ENCODE measurements at regions not wholly inside any gene's neighbourhood (a gene's known extent, or its start where the extent isn't known, plus 50 kb on each side); places are given as distances from the start of the nearest gene placed in this dataset.

DNA sequence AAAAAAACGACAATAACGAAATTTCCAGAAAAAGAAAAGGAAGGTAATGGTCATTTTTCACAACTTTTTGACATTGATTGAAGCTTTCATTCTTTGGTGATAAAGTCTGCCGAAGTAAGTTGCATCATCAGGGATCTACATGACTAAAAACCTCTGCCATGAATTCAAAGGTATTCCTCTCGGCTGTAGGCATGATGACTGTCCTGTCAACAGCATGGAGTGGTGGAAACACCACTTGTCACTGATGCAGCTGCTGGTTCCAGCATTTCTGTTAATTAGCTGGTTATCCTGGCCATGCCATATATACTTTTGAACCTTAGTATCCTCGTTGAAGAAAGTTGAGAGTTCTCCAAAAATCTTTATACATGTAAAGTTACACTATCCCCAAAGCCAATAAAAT lies 859.0 kb upstream of the ARPP21 start:
- TF ChIP-seq POLR2A (IDR thresholded peaks at IDR 0.05; ENCODE audit: low read depth, low read length) = no peak
- no peak for TF ChIP-seq TAF1 (IDR thresholded peaks at IDR 0.05; ENCODE audit: low read depth, low read length)
- no peak for TF ChIP-seq PAX5 (IDR thresholded peaks at IDR 0.05; ENCODE audit: insufficient read depth, low read length, severe bottlenecking)
- TF ChIP-seq SPI1 (IDR thresholded peaks at IDR 0.05; ENCODE audit: low read depth, low read length) = no peak
- no peak for TF ChIP-seq POLR2AphosphoS5 (IDR thresholded peaks at IDR 0.05; ENCODE audit: low read depth, low read length)
- no peak for TF ChIP-seq POU2F2 (IDR thresholded peaks at IDR 0.05; ENCODE audit: low read depth, low read length)
- no peak for DNase-seq (ENCODE audit: insufficient read length, low spot score)
- FAIRE-seq = no peak

DNA sequence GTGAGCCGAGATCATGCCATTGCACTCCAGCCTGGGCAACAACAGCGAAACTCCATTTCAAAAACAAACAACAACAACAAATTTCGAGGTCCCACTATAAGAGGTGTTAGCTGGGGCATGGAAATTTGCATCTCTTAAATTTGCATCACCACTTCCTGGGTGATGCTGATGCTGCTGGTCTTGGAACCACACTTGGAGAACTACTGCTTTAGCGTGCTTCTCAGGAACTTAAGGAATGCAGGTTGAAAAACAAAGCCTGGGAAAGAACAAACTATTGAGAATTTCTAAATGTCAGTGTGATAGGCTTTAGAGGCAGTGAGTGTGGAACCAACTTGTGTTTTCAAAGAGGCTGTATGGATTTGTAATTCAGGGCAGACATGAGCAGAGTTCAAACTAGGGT lies 858.4 kb upstream of the ARPP21 start:
- no peak for FAIRE-seq
- no peak for TF ChIP-seq POLR2AphosphoS5 (IDR thresholded peaks at IDR 0.05; ENCODE audit: low read depth, low read length)
- TF ChIP-seq TAF1 (IDR thresholded peaks at IDR 0.05; ENCODE audit: low read depth, low read length) = no peak
- no peak for TF ChIP-seq POU2F2 (IDR thresholded peaks at IDR 0.05; ENCODE audit: low read depth, low read length)
- no peak for TF ChIP-seq PAX5 (IDR thresholded peaks at IDR 0.05; ENCODE audit: insufficient read depth, low read length, severe bottlenecking)
- TF ChIP-seq SPI1 (IDR thresholded peaks at IDR 0.05; ENCODE audit: low read depth, low read length) = no peak
- no peak for TF ChIP-seq POLR2A (IDR thresholded peaks at IDR 0.05; ENCODE audit: low read depth, low read length)
- no peak for DNase-seq (ENCODE audit: insufficient read length, low spot score)

DNA sequence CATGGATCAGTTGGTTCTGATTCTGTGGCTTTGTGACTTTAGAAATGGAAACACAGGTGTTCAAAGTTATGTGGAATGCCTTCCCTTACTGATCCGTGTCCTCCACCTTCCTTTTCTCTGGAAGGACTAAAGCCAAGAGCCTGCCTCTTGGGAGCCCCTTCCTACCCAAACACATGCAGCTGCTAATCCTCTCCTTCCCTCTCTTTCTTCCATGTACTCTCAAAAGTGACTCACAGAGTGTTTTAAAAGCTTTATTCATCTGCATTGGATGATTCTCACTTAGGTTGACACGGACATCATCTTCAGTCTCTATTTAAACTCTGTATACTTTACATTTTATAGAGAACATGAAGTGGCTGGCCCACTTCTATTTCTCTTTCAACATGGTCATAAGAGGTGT lies 856.5 kb upstream of the ARPP21 start:
- no peak for DNase-seq (ENCODE audit: insufficient read length, low spot score)
- FAIRE-seq = no peak
- no peak for TF ChIP-seq POLR2AphosphoS5 (IDR thresholded peaks at IDR 0.05; ENCODE audit: low read depth, low read length)
- TF ChIP-seq POLR2A (IDR thresholded peaks at IDR 0.05; ENCODE audit: low read depth, low read length) = no peak
- TF ChIP-seq POU2F2 (IDR thresholded peaks at IDR 0.05; ENCODE audit: low read depth, low read length) = no peak
- no peak for TF ChIP-seq PAX5 (IDR thresholded peaks at IDR 0.05; ENCODE audit: insufficient read depth, low read length, severe bottlenecking)
- TF ChIP-seq SPI1 (IDR thresholded peaks at IDR 0.05; ENCODE audit: low read depth, low read length) = no peak
- TF ChIP-seq TAF1 (IDR thresholded peaks at IDR 0.05; ENCODE audit: low read depth, low read length) = no peak

DNA sequence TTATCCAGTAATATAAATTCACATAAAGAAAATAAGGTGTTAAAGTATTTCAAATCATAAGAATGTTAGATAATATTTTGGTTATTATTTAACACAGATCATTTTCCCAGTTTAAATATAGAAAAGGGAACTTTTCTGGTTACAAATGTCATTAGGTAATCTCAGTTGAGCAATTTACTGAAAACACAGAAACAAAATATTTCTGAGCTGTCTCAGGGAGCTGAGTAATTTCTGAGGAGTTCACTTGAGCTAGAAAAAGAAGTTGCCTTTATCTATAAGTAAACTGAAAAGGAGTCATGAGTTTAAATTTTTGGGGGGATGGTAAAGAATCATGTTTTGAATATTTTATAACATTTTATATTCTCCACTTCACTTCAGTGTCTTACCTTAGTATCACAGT lies 855.4 kb upstream of the ARPP21 start:
- DNase-seq (ENCODE audit: insufficient read length, low spot score) (no peak), FAIRE-seq (no peak)
- TF ChIP-seq SPI1 (IDR thresholded peaks at IDR 0.05; ENCODE audit: low read depth, low read length) (no peak), PAX5 (IDR thresholded peaks at IDR 0.05; ENCODE audit: insufficient read depth, low read length, severe bottlenecking) (no peak), POLR2A (IDR thresholded peaks at IDR 0.05; ENCODE audit: low read depth, low read length) (no peak), POLR2AphosphoS5 (IDR thresholded peaks at IDR 0.05; ENCODE audit: low read depth, low read length) (no peak), POU2F2 (IDR thresholded peaks at IDR 0.05; ENCODE audit: low read depth, low read length) (no peak), TAF1 (IDR thresholded peaks at IDR 0.05; ENCODE audit: low read depth, low read length) (no peak)

DNA sequence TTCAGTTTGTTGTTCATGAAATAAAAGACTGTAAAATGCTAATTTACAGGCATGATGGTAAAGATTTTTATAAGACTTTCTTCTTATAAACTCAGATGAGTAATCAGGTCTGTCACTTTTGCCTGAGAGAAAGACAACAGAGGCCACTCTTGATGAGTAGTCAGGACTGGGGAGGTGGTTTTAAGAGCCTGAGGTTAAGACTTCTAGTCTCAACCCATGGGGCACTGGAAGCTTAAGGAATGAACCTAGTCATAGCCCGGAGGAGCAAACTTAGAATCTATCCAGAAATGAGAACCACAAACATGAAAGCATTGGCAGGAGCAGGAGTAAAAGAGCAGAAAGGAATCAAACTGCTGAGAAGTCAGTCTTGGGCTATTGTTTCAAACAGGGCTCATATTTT lies 846.3 kb upstream of the ARPP21 start:
- FAIRE-seq (no peak), DNase-seq (ENCODE audit: insufficient read length, low spot score) (no peak)
- TF ChIP-seq POLR2AphosphoS5 (IDR thresholded peaks at IDR 0.05; ENCODE audit: low read depth, low read length) (no peak), POU2F2 (IDR thresholded peaks at IDR 0.05; ENCODE audit: low read depth, low read length) (no peak), SPI1 (IDR thresholded peaks at IDR 0.05; ENCODE audit: low read depth, low read length) (no peak), POLR2A (IDR thresholded peaks at IDR 0.05; ENCODE audit: low read depth, low read length) (no peak), TAF1 (IDR thresholded peaks at IDR 0.05; ENCODE audit: low read depth, low read length) (no peak), PAX5 (IDR thresholded peaks at IDR 0.05; ENCODE audit: insufficient read depth, low read length, severe bottlenecking) (no peak)

DNA sequence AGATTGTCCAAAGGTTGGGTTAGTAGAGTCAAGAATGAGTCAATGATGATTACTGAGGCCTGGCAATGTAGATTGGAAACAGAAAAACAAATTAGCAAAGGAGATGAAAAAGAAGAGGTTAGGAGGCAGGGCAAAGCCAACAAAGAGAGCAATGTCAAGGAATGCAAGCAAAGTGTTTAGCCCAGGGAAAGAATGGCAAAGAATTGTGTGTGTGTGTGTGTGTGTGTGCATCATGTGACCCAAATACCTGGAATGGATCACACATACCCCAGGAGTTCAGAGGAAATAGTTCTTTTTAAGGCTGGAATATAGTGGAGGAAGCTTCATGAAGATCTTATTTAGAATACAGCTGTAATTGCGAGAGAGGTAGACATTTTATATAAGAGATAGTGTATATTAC lies 831.7 kb upstream of the ARPP21 start:
- TF ChIP-seq POLR2A (IDR thresholded peaks at IDR 0.05; ENCODE audit: low read depth, low read length) (no peak), POU2F2 (IDR thresholded peaks at IDR 0.05; ENCODE audit: low read depth, low read length) (no peak), TAF1 (IDR thresholded peaks at IDR 0.05; ENCODE audit: low read depth, low read length) (no peak)
- FAIRE-seq (no peak), DNase-seq (ENCODE audit: insufficient read length, low spot score) (no peak)

DNA sequence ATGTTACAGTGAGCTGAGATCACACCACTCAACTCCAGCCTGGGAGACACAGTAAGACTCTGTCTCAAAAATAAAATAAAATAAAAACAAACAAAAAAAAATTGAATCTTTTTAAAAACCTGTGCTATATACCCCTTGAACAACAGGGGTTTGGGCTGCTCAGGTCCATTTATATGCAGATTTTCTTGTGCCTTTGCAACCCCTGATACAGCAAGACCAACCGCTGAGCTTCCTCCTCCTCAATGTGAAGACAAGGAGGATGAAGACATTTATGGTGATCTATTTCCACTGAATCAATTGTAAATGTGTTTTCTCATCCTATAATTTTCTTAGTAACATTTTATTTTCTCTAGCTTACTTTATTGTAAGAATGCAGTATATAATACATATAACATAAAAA lies 831.0 kb upstream of the ARPP21 start:
- DNase-seq (ENCODE audit: insufficient read length, low spot score) (no peak), FAIRE-seq (no peak)
- TF ChIP-seq PAX5 (IDR thresholded peaks at IDR 0.05; ENCODE audit: insufficient read depth, low read length, severe bottlenecking) = no peak

DNA sequence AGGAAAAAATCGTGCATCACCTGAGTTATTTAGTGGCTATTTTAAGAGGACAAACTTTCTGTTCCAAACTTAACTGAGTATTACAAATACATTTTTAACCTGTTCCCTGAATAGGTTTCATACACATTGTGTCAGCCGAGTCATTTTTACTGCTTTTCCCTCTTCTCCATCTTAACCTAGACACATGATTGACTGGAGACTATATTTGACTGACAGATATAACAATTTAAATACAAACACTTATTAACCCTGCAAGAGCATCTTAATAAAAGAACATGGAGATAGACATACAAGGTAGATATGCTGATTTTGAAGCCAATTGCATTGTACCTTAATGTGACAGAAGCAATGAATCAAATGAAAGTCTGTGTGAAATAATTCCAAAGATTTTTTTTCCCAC lies 810.5 kb upstream of the ARPP21 start:
- TF ChIP-seq POU2F2 (IDR thresholded peaks at IDR 0.05; ENCODE audit: low read depth, low read length) = no peak
- no peak for TF ChIP-seq POLR2AphosphoS5 (IDR thresholded peaks at IDR 0.05; ENCODE audit: low read depth, low read length)
- no peak for TF ChIP-seq POLR2A (IDR thresholded peaks at IDR 0.05; ENCODE audit: low read depth, low read length)
- TF ChIP-seq PAX5 (IDR thresholded peaks at IDR 0.05; ENCODE audit: insufficient read depth, low read length, severe bottlenecking) = no peak
- TF ChIP-seq SPI1 (IDR thresholded peaks at IDR 0.05; ENCODE audit: low read depth, low read length) = no peak
- TF ChIP-seq TAF1 (IDR thresholded peaks at IDR 0.05; ENCODE audit: low read depth, low read length) = no peak
- DNase-seq (ENCODE audit: insufficient read length, low spot score) (no peak), FAIRE-seq (no peak)

DNA sequence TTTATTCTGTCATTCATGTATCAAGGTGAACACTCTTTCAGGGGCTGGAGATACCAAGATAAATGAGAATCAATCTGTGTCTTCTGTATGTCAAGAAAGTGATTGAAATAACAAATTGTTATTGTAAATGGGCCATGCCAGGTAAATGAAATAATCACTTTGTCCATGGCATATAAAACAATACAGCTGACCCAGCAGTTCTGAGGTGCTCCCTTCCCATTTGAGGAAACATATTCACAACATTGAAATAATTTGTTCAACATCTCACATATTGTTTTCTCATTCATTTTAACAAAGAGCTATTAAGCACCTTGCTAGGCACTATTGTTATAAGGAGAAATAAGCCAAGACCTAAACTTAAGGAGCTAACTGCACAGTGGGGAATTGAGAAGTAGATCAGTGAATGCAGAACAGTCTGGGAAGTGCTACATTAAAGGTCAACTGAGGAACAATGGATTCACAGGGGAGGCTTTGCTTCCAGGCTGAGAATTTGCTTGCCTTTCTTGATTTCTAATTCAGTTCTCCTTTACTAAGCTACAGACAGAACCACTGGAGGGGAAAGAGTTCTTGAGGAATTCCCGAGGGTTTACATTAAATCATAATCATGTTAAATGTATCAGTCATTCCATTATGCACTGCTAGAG lies 806.3 kb upstream of the ARPP21 start:
- FAIRE-seq = no peak
- DNase-seq (ENCODE audit: insufficient read length, low spot score) = no peak
- TF ChIP-seq SPI1 (IDR thresholded peaks at IDR 0.05; ENCODE audit: low read depth, low read length) = no peak
- TF ChIP-seq TAF1 (IDR thresholded peaks at IDR 0.05; ENCODE audit: low read depth, low read length) = no peak
- TF ChIP-seq POU2F2 (IDR thresholded peaks at IDR 0.05; ENCODE audit: low read depth, low read length) = no peak
- TF ChIP-seq POLR2A (IDR thresholded peaks at IDR 0.05; ENCODE audit: low read depth, low read length) = no peak
- TF ChIP-seq POLR2AphosphoS5 (IDR thresholded peaks at IDR 0.05; ENCODE audit: low read depth, low read length) = no peak
- no peak for TF ChIP-seq PAX5 (IDR thresholded peaks at IDR 0.05; ENCODE audit: insufficient read depth, low read length, severe bottlenecking)
